ENCODE measurements at regions not wholly inside any gene's neighbourhood (a gene's known extent, or its start where the extent isn't known, plus 50 kb on each side); places are given as distances from the start of the nearest gene placed in this dataset.
A peak's percentile ranks its signal among the peaks of the same experiment; 100 is the strongest.
"Not testable (repeated sequence)": the region's sequence is repeated elsewhere in the genome, so short reads cannot be mapped to it uniquely, and the experiment has no call there.

DNA sequence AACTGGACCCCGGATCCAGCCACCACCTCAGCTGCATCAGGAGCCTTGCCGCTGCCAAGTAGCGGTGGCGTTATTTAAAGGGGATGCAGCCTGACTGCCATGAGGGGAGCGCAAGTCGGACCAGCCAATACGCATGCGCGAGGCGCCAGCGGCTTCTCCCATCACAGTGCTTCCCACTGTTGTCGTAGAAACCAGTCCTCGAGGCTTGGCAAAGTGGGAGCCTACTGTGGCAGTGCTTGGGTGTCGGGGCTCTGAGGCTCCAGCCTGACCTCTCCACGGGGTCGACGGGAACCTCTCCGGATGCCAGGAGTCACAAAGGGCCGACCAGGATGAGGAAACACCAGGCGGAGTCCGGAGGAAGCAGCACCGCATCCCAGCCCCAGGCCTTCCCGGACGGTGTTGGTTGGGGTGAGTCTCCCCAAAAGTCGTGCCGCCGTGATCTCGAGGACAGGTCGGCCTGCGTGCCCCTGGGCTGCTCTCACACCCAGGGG lies 369.6 kb downstream of the ZNF716 start:
- H3K79me2 ChIP-seq (ENCODE audit: control insufficient read depth, insufficient read depth, low read length, poor library complexity): no peaks in the 10 kb centered on the region
- no peaks in the 10 kb centered on the region for H3K27me3 ChIP-seq (ENCODE audit: insufficient read depth, low read length)
- no peak overlapping the region for H3K27ac ChIP-seq (ENCODE audit: low read depth, low read length)
- H3K18ac ChIP-seq (ENCODE audit: low read length): no peak overlapping the region
- no peak overlapping the region for H2BK5ac ChIP-seq (ENCODE audit: low read depth, low read length, poor library complexity)
- no peak for DNase-seq
- H3K4me1 ChIP-seq (ENCODE audit: control insufficient read depth in 1 of 2, insufficient read depth in 2 of 2, low read length in 2 of 2): no peaks in the 10 kb centered on the region
- no peak overlapping the region for H3K23ac ChIP-seq (ENCODE audit: low read length)
- no peak overlapping the region for H4K8ac ChIP-seq (ENCODE audit: low read depth, low read length)
- no peak overlapping the region for H3K4me3 ChIP-seq (ENCODE audit: low read depth, low read length)
- no peaks in the 10 kb centered on the region for H3K36me3 ChIP-seq (ENCODE audit: control insufficient read depth in 1 of 2, insufficient read depth in 2 of 2, low read length in 2 of 2)
- H4K91ac ChIP-seq (ENCODE audit: low read depth, low read length): no peak overlapping the region
- no peak overlapping the region for H3K9ac ChIP-seq (ENCODE audit: low read length)
- no peaks in the 10 kb centered on the region for H3K79me1 ChIP-seq (ENCODE audit: low read length)
- no peak overlapping the region for H2BK120ac ChIP-seq (ENCODE audit: insufficient read depth, low read length, poor library complexity)
- WGBS (ENCODE audit: extremely low coverage, insufficient coverage, insufficient read length): no CpG with 5 or more reads among the region's 30 CpGs
- H2AFZ ChIP-seq (ENCODE audit: insufficient read depth, low read length, poor library complexity): no peak overlapping the region
- no peak overlapping the region for H3K14ac ChIP-seq (ENCODE audit: low read length)
- peaks cover 62% of the 10 kb centered on the region for H3K9me3 ChIP-seq (ENCODE audit: insufficient read depth, low read depth, low read length)
- H3K4me2 ChIP-seq (ENCODE audit: low read length): no peak overlapping the region
- no peak overlapping the region for H2BK12ac ChIP-seq (ENCODE audit: low read length)
- H4K12ac ChIP-seq (ENCODE audit: low read depth, low read length): no peak overlapping the region
- H3K4ac ChIP-seq (ENCODE audit: low read depth, low read length): no peak overlapping the region
- no peak overlapping the region for H2AK5ac ChIP-seq (ENCODE audit: low read length)

DNA sequence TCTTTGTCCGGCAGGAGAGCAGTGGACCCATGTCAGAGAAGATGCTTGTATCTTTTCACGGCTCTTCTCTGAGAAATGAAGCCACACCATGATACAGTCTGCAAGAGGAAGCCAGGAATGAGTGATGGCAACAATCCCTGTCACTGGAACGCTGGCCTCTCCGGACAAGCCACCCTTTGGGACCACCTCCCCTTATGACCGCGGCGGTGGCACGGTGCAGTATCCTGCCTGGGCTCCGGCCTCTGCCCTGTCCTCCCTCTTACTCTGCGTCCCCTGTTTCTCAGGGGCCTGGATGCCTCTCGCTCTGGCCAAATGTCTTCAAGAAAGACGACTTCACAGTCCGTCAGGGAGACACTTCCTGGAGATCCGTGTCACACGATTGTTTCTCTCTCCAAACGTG lies 370.5 kb downstream of the ZNF716 start:
- Histone ChIP-seq H3K27me3 (ENCODE audit: insufficient read depth, low read length) (no peaks in the 10 kb centered on the region), H3K23ac (ENCODE audit: low read length) (no peak overlapping the region), H3K36me3 (ENCODE audit: control insufficient read depth in 1 of 2, insufficient read depth in 2 of 2, low read length in 2 of 2) (no peaks in the 10 kb centered on the region), H4K91ac (ENCODE audit: low read depth, low read length) (no peak overlapping the region), H4K8ac (ENCODE audit: low read depth, low read length) (no peak overlapping the region), H2AFZ (ENCODE audit: insufficient read depth, low read length, poor library complexity) (no peak overlapping the region), H3K14ac (ENCODE audit: low read length) (no peak overlapping the region), H3K9me3 (ENCODE audit: insufficient read depth, low read depth, low read length) (peaks cover 62% of the 10 kb centered on the region), H3K4me1 (ENCODE audit: control insufficient read depth in 1 of 2, insufficient read depth in 2 of 2, low read length in 2 of 2) (no peaks in the 10 kb centered on the region), H3K4me2 (ENCODE audit: low read length) (no peak overlapping the region), H3K4me3 (ENCODE audit: low read depth, low read length) (no peak overlapping the region), H3K4ac (ENCODE audit: low read depth, low read length) (no peak overlapping the region), H4K12ac (ENCODE audit: low read depth, low read length) (no peak overlapping the region), H3K18ac (ENCODE audit: low read length) (no peak overlapping the region), H2BK5ac (ENCODE audit: low read depth, low read length, poor library complexity) (no peak overlapping the region), H2BK12ac (ENCODE audit: low read length) (no peak overlapping the region), H3K79me1 (ENCODE audit: low read length) (no peaks in the 10 kb centered on the region), H2BK120ac (ENCODE audit: insufficient read depth, low read length, poor library complexity) (no peak overlapping the region), H3K27ac (ENCODE audit: low read depth, low read length) (no peak overlapping the region), H2AK5ac (ENCODE audit: low read length) (no peak overlapping the region), H3K79me2 (ENCODE audit: control insufficient read depth, insufficient read depth, low read length, poor library complexity) (no peaks in the 10 kb centered on the region), H3K9ac (ENCODE audit: low read length) (no peak overlapping the region)
- WGBS (ENCODE audit: extremely low coverage, insufficient coverage, insufficient read length): no CpG with 5 or more reads among the region's 16 CpGs
- DNase-seq: no peak

DNA sequence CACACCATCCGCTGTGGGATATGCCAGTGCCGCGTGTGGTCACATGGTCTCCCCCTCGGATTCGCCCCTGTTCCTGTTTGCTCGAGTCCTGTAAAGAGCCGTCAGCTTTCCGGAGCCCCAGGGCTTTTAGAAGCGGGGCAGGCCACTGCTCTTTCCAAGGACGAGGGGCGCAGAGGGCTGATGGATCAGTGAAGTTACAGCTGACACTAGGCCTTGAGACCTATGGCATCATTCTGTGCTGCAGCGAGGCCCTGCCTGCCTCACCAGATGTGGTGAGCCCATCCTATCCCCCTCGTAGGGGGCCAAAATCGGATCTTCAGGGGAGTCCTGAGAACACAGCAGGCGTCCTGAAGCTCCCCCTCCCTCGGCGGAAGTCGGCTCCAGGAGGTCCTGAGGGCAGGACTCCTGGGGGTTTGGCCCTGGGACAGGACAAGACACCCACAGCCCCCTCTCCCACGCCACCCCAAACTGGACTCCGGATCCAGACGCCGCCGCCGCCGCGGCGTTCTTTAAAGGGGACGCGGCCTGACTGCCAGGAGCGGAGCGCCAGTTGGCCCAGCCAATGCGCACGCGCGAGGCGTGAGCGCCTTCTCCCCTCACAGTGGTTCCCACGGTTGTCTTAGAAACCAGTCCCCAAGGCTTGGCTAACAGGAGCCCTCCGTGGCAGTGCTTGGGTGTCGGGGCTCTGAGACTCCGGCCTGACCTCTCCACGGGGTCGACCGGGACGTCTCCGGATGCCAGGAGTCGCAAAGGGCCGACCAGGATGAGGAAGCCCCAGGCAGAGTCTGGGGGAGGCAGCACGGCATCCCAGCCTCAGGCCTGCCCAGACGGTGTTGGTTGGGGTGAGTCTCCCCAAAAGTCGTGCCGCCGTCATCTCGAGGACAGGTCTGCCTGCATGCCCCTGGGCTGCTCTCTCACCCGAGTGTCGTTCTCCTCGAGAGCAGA lies 371.7 kb downstream of the ZNF716 start:
- Histone ChIP-seq H3K79me2 (ENCODE audit: control insufficient read depth, insufficient read depth, low read length, poor library complexity) (no peaks in the 10 kb centered on the region), H3K4me2 (ENCODE audit: low read length) (no peak overlapping the region), H3K9ac (ENCODE audit: low read length) (no peak overlapping the region), H3K9me3 (ENCODE audit: insufficient read depth, low read depth, low read length) (peaks cover 66% of the 10 kb centered on the region), H3K27ac (ENCODE audit: low read depth, low read length) (no peak overlapping the region), H2BK120ac (ENCODE audit: insufficient read depth, low read length, poor library complexity) (no peak overlapping the region), H3K27me3 (ENCODE audit: insufficient read depth, low read length) (no peaks in the 10 kb centered on the region), H4K8ac (ENCODE audit: low read depth, low read length) (no peak overlapping the region), H2BK12ac (ENCODE audit: low read length) (no peak overlapping the region), H2AFZ (ENCODE audit: insufficient read depth, low read length, poor library complexity) (no peak overlapping the region), H3K4me1 (ENCODE audit: control insufficient read depth in 1 of 2, insufficient read depth in 2 of 2, low read length in 2 of 2) (no peaks in the 10 kb centered on the region), H3K4ac (ENCODE audit: low read depth, low read length) (no peak overlapping the region), H4K12ac (ENCODE audit: low read depth, low read length) (no peak overlapping the region), H3K23ac (ENCODE audit: low read length) (no peak overlapping the region), H3K14ac (ENCODE audit: low read length) (no peak overlapping the region), H2AK5ac (ENCODE audit: low read length) (no peak overlapping the region), H3K36me3 (ENCODE audit: control insufficient read depth in 1 of 2, insufficient read depth in 2 of 2, low read length in 2 of 2) (no peaks in the 10 kb centered on the region), H3K79me1 (ENCODE audit: low read length) (no peaks in the 10 kb centered on the region), H3K4me3 (ENCODE audit: low read depth, low read length) (no peak overlapping the region), H2BK5ac (ENCODE audit: low read depth, low read length, poor library complexity) (no peak overlapping the region), H3K18ac (ENCODE audit: low read length) (no peak overlapping the region), H4K91ac (ENCODE audit: low read depth, low read length) (no peak overlapping the region)
- WGBS (ENCODE audit: extremely low coverage, insufficient coverage, insufficient read length): no CpG with 5 or more reads among the region's 57 CpGs
- peak in 1 of 2 donors; percentile 6 for DNase-seq

DNA sequence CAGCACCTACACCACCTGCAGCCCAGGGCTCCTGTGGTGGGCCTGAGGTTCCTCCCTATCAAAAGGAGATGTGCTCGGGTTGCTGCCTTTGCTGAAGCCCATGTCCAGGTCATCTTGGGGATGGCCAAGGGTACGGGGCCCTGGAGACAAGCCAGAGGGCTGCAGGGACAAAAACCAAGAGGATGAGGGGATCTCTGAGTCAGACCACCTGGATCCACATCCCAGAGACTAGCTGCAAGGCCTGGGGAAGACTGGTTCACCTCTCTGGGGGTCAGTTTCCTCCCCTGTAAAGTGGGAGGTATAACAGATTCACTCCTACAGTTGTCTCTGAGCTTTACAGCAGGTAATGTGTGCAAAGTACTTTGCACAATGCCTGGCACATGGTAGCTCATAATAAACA lies 376.6 kb downstream of the ZNF716 start:
- not testable (repeated sequence) for H2AK5ac ChIP-seq (ENCODE audit: low read length); H2BK5ac ChIP-seq (ENCODE audit: low read depth, low read length, poor library complexity); H3K9ac ChIP-seq (ENCODE audit: low read length); H2AFZ ChIP-seq (ENCODE audit: insufficient read depth, low read length, poor library complexity); H4K8ac ChIP-seq (ENCODE audit: low read depth, low read length); H3K79me2 ChIP-seq (ENCODE audit: control insufficient read depth, insufficient read depth, low read length, poor library complexity); H3K4me1 ChIP-seq (ENCODE audit: control insufficient read depth in 1 of 2, insufficient read depth in 2 of 2, low read length in 2 of 2); H3K4me2 ChIP-seq (ENCODE audit: low read length); H3K23ac ChIP-seq (ENCODE audit: low read length); H3K36me3 ChIP-seq (ENCODE audit: control insufficient read depth in 1 of 2, insufficient read depth in 2 of 2, low read length in 2 of 2); H2BK12ac ChIP-seq (ENCODE audit: low read length); H4K12ac ChIP-seq (ENCODE audit: low read depth, low read length); H3K18ac ChIP-seq (ENCODE audit: low read length); H3K27me3 ChIP-seq (ENCODE audit: insufficient read depth, low read length); H2BK120ac ChIP-seq (ENCODE audit: insufficient read depth, low read length, poor library complexity); H3K27ac ChIP-seq (ENCODE audit: low read depth, low read length); H3K4me3 ChIP-seq (ENCODE audit: low read depth, low read length); H4K91ac ChIP-seq (ENCODE audit: low read depth, low read length); H3K4ac ChIP-seq (ENCODE audit: low read depth, low read length); DNase-seq; H3K79me1 ChIP-seq (ENCODE audit: low read length); H3K14ac ChIP-seq (ENCODE audit: low read length)
- peaks cover 27% of the 10 kb centered on the region for H3K9me3 ChIP-seq (ENCODE audit: insufficient read depth, low read depth, low read length)
- no CpG with 5 or more reads among the region's 2 CpGs for WGBS (ENCODE audit: extremely low coverage, insufficient coverage, insufficient read length)

Data from trophoblast cell (in vitro differentiated cells and primary cell).